HCT116 (cell line): ENCODE measurements at regions not wholly inside any gene's neighbourhood (a gene's known extent, or its start where the extent isn't known, plus 50 kb on each side); places are given as distances from the start of the nearest gene placed in this dataset.

ENCODE experiments used
- ATAC-seq: fragments of 200-7000 bp; cut with Tn5 transposase; 2 replicates; pipeline ENCODE4 v1.9.1; 2020; ENCODE audit warnings: mild to moderate bottlenecking, moderate library complexity
- BruUV-seq: library from RNA; stranded (reverse); fragments of 400-500 nt; replicated peaks from 2 replicates; lab custom pipeline; 2021; lab: Mats Ljungman, UMichigan
- CTCF ChIA-PET: fragments of 300-600 bp; sonication (Branson Sonifier 250); formaldehyde crosslinking; loops from one replicate; lab custom pipeline; 2021; ENCODE audit warnings: antibody characterized with exemption; lab: Charles Lee
- POLR2A ChIA-PET: fragments of 300-600, 350-600 bp; sonication (Branson Sonifier 250); formaldehyde crosslinking; loops from one replicate; lab custom pipeline; 2021; ENCODE audit warnings: antibody characterized with exemption; lab: Charles Lee
- RAD21 ChIA-PET, 2 experiments: fragments of 300-600 bp; sonication (Branson Sonifier 250); formaldehyde crosslinking; loops; one replicate each; lab custom pipeline; 2023; ENCODE audit warnings: low total read pairs in 2 of 2; ENCODE audit not compliant: uncharacterized antibody in 2 of 2, unreplicated experiment in 2 of 2, low non-redundant PET in 1 of 2; lab: Charles Lee
- DNase-seq: peaks from one replicate; pipeline ENCODE4 v3.0.0-alpha.2; 2010; ENCODE audit warnings: low read depth, low spot score
- H2AFZ ChIP-seq: fragments of 200-600 bp; shearing (Covaris generic), sonication (generic); 2 replicates; pipeline ENCODE4 v1.6.1; 2017; ENCODE audit warnings: low read depth, mixed run types, mixed read lengths, antibody characterized with exemption, low read length; ENCODE audit not compliant: poor library complexity, severe bottlenecking
- H3K27ac ChIP-seq: 2 replicates; pipeline ENCODE4 v1.5.1; 2012; ENCODE audit warnings: low read depth, low read length
- H3K27me3 ChIP-seq: fragments of 200-600 bp; sonication (generic); 2 replicates; pipeline ENCODE4 v1.6.1; 2016; ENCODE audit warnings: mixed run types, low read length, mixed read lengths; ENCODE audit not compliant: insufficient read depth
- H3K36me3 ChIP-seq, 2 experiments: fragments of 200-500 bp in 1 of 2; fragments of 200-600 bp in 1 of 2; sonication (Bioruptor generic) in 1 of 2; sonication (generic) in 1 of 2; 2 replicates each; pipeline versions ENCODE4 v1.5.1 to v1.6.1; 2014 to 2016; ENCODE audit warnings: low read length in 2 of 2, inconsistent platforms in 1 of 2, mixed read lengths in 1 of 2, mixed run types in 1 of 2; ENCODE audit not compliant: insufficient read depth in 2 of 2, control insufficient read depth in 1 of 2
- H3K4me1 ChIP-seq, 2 experiments: fragments of 200-600 bp in 1 of 2; sonication (generic) in 1 of 2; 2 replicates each; pipeline versions ENCODE4 v1.5.1 to v1.6.1; 2012 to 2017; ENCODE audit warnings: low read length in 2 of 2, inconsistent platforms in 1 of 2, mild to moderate bottlenecking in 1 of 2, mixed read lengths in 1 of 2, mixed run types in 1 of 2, moderate library complexity in 1 of 2; ENCODE audit not compliant: insufficient read depth in 2 of 2, control insufficient read depth in 1 of 2
- H3K4me2 ChIP-seq: fragments of 200-600 bp; sonication (generic); 2 replicates; pipeline ENCODE4 v1.6.1; 2017; ENCODE audit warnings: mixed run types, low read length, mixed read lengths
- H3K4me3 ChIP-seq, 2 experiments: fragments of 200-600 bp in 1 of 2; sonication (generic) in 1 of 2; replicated peaks in 1 of 2; 2 replicates each; pipeline ENCODE4 v1.5.1; 2011 to 2016; ENCODE audit warnings: low read length in 2 of 2, control low read depth in 1 of 2, low read depth in 1 of 2, mild to moderate bottlenecking in 1 of 2, mixed read lengths in 1 of 2, mixed run types in 1 of 2
- H3K79me2 ChIP-seq: fragments of 200-600 bp; sonication (generic); 2 replicates; pipeline ENCODE4 v1.6.1; 2017; ENCODE audit warnings: mild to moderate bottlenecking, mixed run types, low read length, moderate library complexity, mixed read lengths; ENCODE audit not compliant: insufficient read depth
- H3K9ac ChIP-seq: fragments of 200-600 bp; sonication (generic); 2 replicates; pipeline ENCODE4 v1.6.1; 2016; ENCODE audit warnings: low read length, mixed read lengths
- H3K9me2 ChIP-seq: fragments of 200-600 bp; sonication (generic), shearing (Covaris generic); 2 replicates; pipeline ENCODE4 v1.6.1; 2017; ENCODE audit warnings: mixed run types, mild to moderate bottlenecking, moderate library complexity; ENCODE audit not compliant: insufficient read depth
- H3K9me3 ChIP-seq, 2 experiments: fragments of 200-500 bp in 1 of 2; fragments of 200-600 bp in 1 of 2; sonication (Bioruptor generic) in 1 of 2; sonication (generic) in 1 of 2; 2 replicates each; pipeline ENCODE4 v1.6.1; 2014 to 2017; ENCODE audit warnings: low read length in 2 of 2, mixed read lengths in 2 of 2, inconsistent platforms in 1 of 2, low read depth in 1 of 2, mild to moderate bottlenecking in 1 of 2, mixed run types in 1 of 2, moderate library complexity in 1 of 2; ENCODE audit not compliant: control insufficient read depth in 1 of 2, insufficient read depth in 1 of 2
- H4K20me1 ChIP-seq: fragments of 200-600 bp; sonication (generic), shearing (Covaris generic); 2 replicates; pipeline ENCODE4 v1.6.1; 2017; ENCODE audit warnings: mixed run types, mild to moderate bottlenecking, moderate library complexity; ENCODE audit not compliant: insufficient read depth
- CBX3 ChIP-seq: IDR thresholded peaks from 2 replicates; pipeline ENCODE4 v1.6.1; 2012; ENCODE audit warnings: low read depth
- EZH2phosphoT487 ChIP-seq: fragments of 200-600 bp; IDR thresholded peaks from 2 replicates; pipeline ENCODE4 v1.6.1; 2018; ENCODE audit warnings: antibody characterized with exemption, borderline replicate concordance
- POLR2AphosphoS5 ChIP-seq: IDR thresholded peaks from 2 replicates; pipeline ENCODE4 v1.6.1; 2011; ENCODE audit warnings: mild to moderate bottlenecking, low read depth, low read length, moderate library complexity
- RAD21 ChIP-seq: IDR thresholded peaks from 2 replicates; pipeline ENCODE4 v1.6.1; 2012; ENCODE audit warnings: low read depth, mild to moderate bottlenecking
- SIN3A ChIP-seq: IDR thresholded peaks from 2 replicates; pipeline ENCODE4 v1.6.1; 2012; ENCODE audit warnings: low read depth
- SRF ChIP-seq: IDR thresholded peaks from 2 replicates; pipeline ENCODE4 v1.6.1; 2012; ENCODE audit warnings: low read depth
- YY1 ChIP-seq: IDR thresholded peaks from 2 replicates; pipeline ENCODE4 v1.6.1; 2011; ENCODE audit warnings: low read length, low read depth, moderate library complexity, mild to moderate bottlenecking; ENCODE audit not compliant: insufficient replicate concordance; ENCODE audit errors: extremely low read depth
- intact Hi-C: fragments of 100-400 bp; cut with micrococcal nuclease; formaldehyde crosslinking; loops from 2 replicates; pipeline ENCODE4 v1.10.0; 2022
- TF ChIP-seq, protein P1 (sequence below): IDR thresholded peaks from 2 replicates; pipeline ENCODE4 v1.6.1; 2012
- TF ChIP-seq, protein P2 (sequence below), 3 experiments: fragments of 200-600 bp in 1 of 3; sonication (generic) in 1 of 3; IDR thresholded peaks in 2 of 3; conservative IDR thresholded peaks in 1 of 3; 2 replicates each; pipeline ENCODE4 v1.5.1; 2012 to 2017; ENCODE audit warnings: low read depth in 2 of 3, low read length in 2 of 3, antibody characterized with exemption in 1 of 3, borderline replicate concordance in 1 of 3, control low read depth in 1 of 3, mild to moderate bottlenecking in 1 of 3, mixed read lengths in 1 of 3, mixed run types in 1 of 3, moderate library complexity in 1 of 3; ENCODE audit not compliant: insufficient read depth in 1 of 3

DNA sequence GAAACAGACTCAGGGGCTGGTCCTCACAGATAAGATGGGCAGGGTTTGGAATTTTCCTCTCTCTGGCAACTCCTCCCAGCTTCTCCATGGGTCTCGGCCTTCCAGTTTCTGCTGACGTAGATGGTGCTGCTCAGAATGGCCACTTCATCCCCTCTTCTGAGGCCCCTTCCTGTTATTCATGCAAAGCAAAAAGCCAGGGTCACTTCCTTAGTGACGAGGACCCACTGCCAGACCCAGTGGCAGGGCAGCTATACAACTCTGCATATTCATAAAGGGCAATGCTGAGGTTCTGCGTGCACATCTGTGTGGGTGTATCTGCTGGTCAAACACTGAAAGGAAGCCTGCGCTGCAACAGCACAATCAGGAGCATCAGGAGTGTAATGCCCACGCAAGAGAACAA is 108.8 kb downstream of the WSCD1 start:
- Histone ChIP-seq H3K36me3 (no peaks in the 10 kb centered on the region), H2AFZ (no peak overlapping the region), H3K27me3 (peaks cover 51% of the 10 kb centered on the region), H3K9me3 (no peaks in the 10 kb centered on the region), H4K20me1 (no peaks in the 10 kb centered on the region), H3K27ac (no peak overlapping the region), H3K9ac (no peak overlapping the region), H3K4me1 (no peaks in the 10 kb centered on the region), H3K9me2 (no peaks in the 10 kb centered on the region), H3K4me2 (no peak overlapping the region), H3K4me3 (no peak overlapping the region), H3K79me2 (no peaks in the 10 kb centered on the region)
- ChIA-PET CTCF (no interaction called here), RAD21 (no interaction called here), POLR2A (no interaction called here)
- intact Hi-C loops = no loop called here
- no peak for TF ChIP-seq RAD21
- TF ChIP-seq, protein P1, sequence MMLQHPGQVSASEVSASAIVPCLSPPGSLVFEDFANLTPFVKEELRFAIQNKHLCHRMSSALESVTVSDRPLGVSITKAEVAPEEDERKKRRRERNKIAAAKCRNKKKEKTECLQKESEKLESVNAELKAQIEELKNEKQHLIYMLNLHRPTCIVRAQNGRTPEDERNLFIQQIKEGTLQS = no peak
- TF ChIP-seq SIN3A = no peak
- TF ChIP-seq POLR2AphosphoS5 = no peak
- TF ChIP-seq EZH2phosphoT487 = no peak
- TF ChIP-seq SRF = no peak
- no peak for TF ChIP-seq CBX3
- no peak for TF ChIP-seq YY1
- TF ChIP-seq, protein P2, sequence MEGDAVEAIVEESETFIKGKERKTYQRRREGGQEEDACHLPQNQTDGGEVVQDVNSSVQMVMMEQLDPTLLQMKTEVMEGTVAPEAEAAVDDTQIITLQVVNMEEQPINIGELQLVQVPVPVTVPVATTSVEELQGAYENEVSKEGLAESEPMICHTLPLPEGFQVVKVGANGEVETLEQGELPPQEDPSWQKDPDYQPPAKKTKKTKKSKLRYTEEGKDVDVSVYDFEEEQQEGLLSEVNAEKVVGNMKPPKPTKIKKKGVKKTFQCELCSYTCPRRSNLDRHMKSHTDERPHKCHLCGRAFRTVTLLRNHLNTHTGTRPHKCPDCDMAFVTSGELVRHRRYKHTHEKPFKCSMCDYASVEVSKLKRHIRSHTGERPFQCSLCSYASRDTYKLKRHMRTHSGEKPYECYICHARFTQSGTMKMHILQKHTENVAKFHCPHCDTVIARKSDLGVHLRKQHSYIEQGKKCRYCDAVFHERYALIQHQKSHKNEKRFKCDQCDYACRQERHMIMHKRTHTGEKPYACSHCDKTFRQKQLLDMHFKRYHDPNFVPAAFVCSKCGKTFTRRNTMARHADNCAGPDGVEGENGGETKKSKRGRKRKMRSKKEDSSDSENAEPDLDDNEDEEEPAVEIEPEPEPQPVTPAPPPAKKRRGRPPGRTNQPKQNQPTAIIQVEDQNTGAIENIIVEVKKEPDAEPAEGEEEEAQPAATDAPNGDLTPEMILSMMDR (IDR thresholded peaks at IDR 0.05 in 2 of 3, conservative IDR thresholded peaks at IDR 0.05 in 1 of 3; ENCODE audit: borderline replicate concordance in 1 of 3, insufficient read depth in 1 of 3, low read depth in 2 of 3, low read length in 2 of 3) = no peak
- no peak for ATAC-seq
- no TSS peak for BruUV-seq
- no peak for DNase-seq
